Hepatocyte (in vitro differentiated cells): ENCODE measurements at regions not wholly inside any gene's neighbourhood (a gene's known extent, or its start where the extent isn't known, plus 50 kb on each side); places are given as distances from the start of the nearest gene placed in this dataset.

Source experiments
- DNase-seq: peaks from one replicate; pipeline ENCODE4 v3.0.0-alpha.2; 2016; ENCODE audit warnings: low spot score
- H2AFZ ChIP-seq: fragments of 200-600 bp; sonication (generic); 2 replicates; pipeline ENCODE4 v1.6.0; 2016; ENCODE audit warnings: antibody characterized with exemption, mild to moderate bottlenecking
- H3K27ac ChIP-seq: fragments of 200-600 bp; sonication (generic); 2 replicates; pipeline ENCODE4 v1.5.1; 2016; ENCODE audit warnings: mild to moderate bottlenecking
- H3K27me3 ChIP-seq: fragments of 200-600 bp; sonication (generic); 2 replicates; pipeline ENCODE4 v1.6.1; 2016
- H3K36me3 ChIP-seq: fragments of 200-600 bp; sonication (generic); replicated peaks from 2 replicates; pipeline ENCODE4 v1.5.1; 2016; ENCODE audit warnings: low read depth; ENCODE audit not compliant: insufficient read depth
- H3K4me1 ChIP-seq: fragments of 200-600 bp; sonication (generic); 2 replicates; pipeline ENCODE4 v1.5.1; 2016; ENCODE audit warnings: mild to moderate bottlenecking, moderate library complexity; ENCODE audit not compliant: insufficient read depth
- H3K4me2 ChIP-seq: fragments of 200-600 bp; sonication (generic); 2 replicates; pipeline ENCODE4 v1.6.0; 2016
- H3K4me3 ChIP-seq: fragments of 200-600 bp; sonication (generic); 2 replicates; pipeline ENCODE4 v1.5.1; 2016; ENCODE audit warnings: mild to moderate bottlenecking
- H3K79me2 ChIP-seq: fragments of 200-600 bp; sonication (generic); 2 replicates; pipeline ENCODE4 v1.6.0; 2017; ENCODE audit warnings: mild to moderate bottlenecking
- H3K9me2 ChIP-seq: fragments of 200-600 bp; sonication (generic); replicated peaks from 2 replicates; pipeline ENCODE4 v1.6.0; 2017; ENCODE audit warnings: mild to moderate bottlenecking; ENCODE audit not compliant: insufficient read depth
- H3K9me3 ChIP-seq: fragments of 200-600 bp; sonication (generic); 2 replicates; pipeline ENCODE4 v1.5.1; 2016; ENCODE audit warnings: low read depth, mild to moderate bottlenecking
- H4K20me1 ChIP-seq: fragments of 200-600 bp; sonication (generic); 2 replicates; pipeline ENCODE4 v1.6.0; 2016; ENCODE audit warnings: mild to moderate bottlenecking; ENCODE audit not compliant: insufficient read depth, poor library complexity, severe bottlenecking
- EZH2 ChIP-seq: fragments of 200-600 bp; sonication (generic); IDR thresholded peaks from 2 replicates; pipeline ENCODE4 v1.6.1; 2016; ENCODE audit warnings: antibody characterized with exemption, mild to moderate bottlenecking, borderline replicate concordance
- EZH2phosphoT487 ChIP-seq: fragments of 200-600 bp; sonication (generic); IDR thresholded peaks from one replicate; pipeline ENCODE4 v1.6.1; 2018; ENCODE audit warnings: antibody characterized with exemption, mild to moderate bottlenecking, low read depth, moderate library complexity; ENCODE audit not compliant: unreplicated experiment, severe bottlenecking
- WGBS: methylation state at CpG from one replicate; pipeline ENCODE4 v1.1.6; 2016; ENCODE audit warnings: low lambda C conversion rate; ENCODE audit errors: missing lambda C conversion rate; 5-methylcytosine and 5-hydroxymethylcytosine counted together
- TF ChIP-seq, protein P1 (sequence below): fragments of 200-600 bp; sonication (generic); IDR thresholded peaks from 2 replicates; pipeline ENCODE4 v1.5.1; 2016; ENCODE audit warnings: antibody characterized with exemption, mild to moderate bottlenecking; ENCODE audit not compliant: poor library complexity

- H3K36me3 ChIP-seq, result no peaks in the 10 kb centered on the region
- TF ChIP-seq EZH2phosphoT487 (no peak), EZH2 (no peak)
- TF ChIP-seq, protein P1, sequence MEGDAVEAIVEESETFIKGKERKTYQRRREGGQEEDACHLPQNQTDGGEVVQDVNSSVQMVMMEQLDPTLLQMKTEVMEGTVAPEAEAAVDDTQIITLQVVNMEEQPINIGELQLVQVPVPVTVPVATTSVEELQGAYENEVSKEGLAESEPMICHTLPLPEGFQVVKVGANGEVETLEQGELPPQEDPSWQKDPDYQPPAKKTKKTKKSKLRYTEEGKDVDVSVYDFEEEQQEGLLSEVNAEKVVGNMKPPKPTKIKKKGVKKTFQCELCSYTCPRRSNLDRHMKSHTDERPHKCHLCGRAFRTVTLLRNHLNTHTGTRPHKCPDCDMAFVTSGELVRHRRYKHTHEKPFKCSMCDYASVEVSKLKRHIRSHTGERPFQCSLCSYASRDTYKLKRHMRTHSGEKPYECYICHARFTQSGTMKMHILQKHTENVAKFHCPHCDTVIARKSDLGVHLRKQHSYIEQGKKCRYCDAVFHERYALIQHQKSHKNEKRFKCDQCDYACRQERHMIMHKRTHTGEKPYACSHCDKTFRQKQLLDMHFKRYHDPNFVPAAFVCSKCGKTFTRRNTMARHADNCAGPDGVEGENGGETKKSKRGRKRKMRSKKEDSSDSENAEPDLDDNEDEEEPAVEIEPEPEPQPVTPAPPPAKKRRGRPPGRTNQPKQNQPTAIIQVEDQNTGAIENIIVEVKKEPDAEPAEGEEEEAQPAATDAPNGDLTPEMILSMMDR, result no peak
- no peaks in the 10 kb centered on the region for H3K27me3 ChIP-seq
- no peak overlapping the region for H3K4me3 ChIP-seq
- 91% methylated on average over 3 of the region's 3 CpGs for WGBS
- no peak overlapping the region for H3K4me2 ChIP-seq
- no peaks in the 10 kb centered on the region for H3K79me2 ChIP-seq
- no peak overlapping the region for H2AFZ ChIP-seq
- DNase-seq, result no peak
- H3K4me1 ChIP-seq, result peaks cover 27% of the 10 kb centered on the region
- H3K9me3 ChIP-seq, result no peaks in the 10 kb centered on the region
- H4K20me1 ChIP-seq, result no peaks in the 10 kb centered on the region
- H3K27ac ChIP-seq, result no peak overlapping the region
- H3K9me2 ChIP-seq, result no peaks in the 10 kb centered on the region
Measured at GRCh38 chr5:99023330-99023729, 94.5 kb upstream of the CHD1 start.

DNA sequence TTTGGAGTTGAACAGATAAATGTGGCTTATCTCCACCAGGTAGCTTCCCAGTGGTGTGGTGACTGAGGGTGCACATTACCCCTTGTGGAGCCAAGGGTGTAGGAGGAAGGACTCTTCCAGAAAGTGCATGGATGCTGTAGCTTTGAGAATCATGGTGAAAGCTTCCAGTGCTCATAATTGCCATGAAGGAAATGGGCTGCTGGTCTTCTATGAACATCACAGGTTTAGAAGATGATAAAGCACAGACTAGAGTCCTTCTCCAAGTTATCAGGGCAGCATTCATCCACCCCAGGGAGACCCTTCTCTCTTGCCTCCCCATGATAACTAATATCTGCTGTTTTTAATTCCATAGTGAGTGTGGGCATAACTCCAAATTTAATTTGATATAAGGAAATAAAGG, 93.4 kb upstream of the CHD1 start:
- Histone ChIP-seq H3K9me2 (no peaks in the 10 kb centered on the region), H3K9me3 (no peaks in the 10 kb centered on the region), H3K27me3 (no peaks in the 10 kb centered on the region), H2AFZ (no peak overlapping the region), H3K79me2 (no peaks in the 10 kb centered on the region), H3K4me2 (no peak overlapping the region), H3K27ac (peak overlapping the region; percentile 91), H4K20me1 (no peaks in the 10 kb centered on the region), H3K4me1 (peaks cover 27% of the 10 kb centered on the region), H3K36me3 (no peaks in the 10 kb centered on the region), H3K4me3 (no peak overlapping the region)
- TF ChIP-seq, protein P1, result no peak
- TF ChIP-seq EZH2phosphoT487 (no peak), EZH2 (no peak)
- no peak for DNase-seq

DNA sequence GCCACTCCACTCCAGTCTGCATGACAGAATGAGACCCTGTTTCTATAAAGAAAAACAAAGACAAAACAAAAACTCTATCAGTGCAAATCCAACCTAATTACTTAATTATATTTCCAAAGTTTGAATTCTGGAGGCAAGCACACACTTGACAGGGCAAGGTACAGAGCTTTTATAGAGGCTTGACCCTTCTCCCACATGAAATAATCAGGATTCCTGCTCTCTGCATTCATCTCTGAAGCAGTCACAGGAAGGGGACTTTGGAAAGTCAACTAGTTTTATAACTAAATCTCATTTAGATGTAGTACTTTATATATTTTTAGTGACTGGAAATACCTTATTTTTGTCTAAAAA, 91.9 kb upstream of the CHD1 start:
- no peaks in the 10 kb centered on the region for H3K79me2 ChIP-seq
- no peak overlapping the region for H2AFZ ChIP-seq
- peak overlapping the region; percentile 39 for H3K4me2 ChIP-seq
- peak; percentile 24 for DNase-seq
- TF ChIP-seq, protein P1, result no peak
- no peak for TF ChIP-seq EZH2
- TF ChIP-seq EZH2phosphoT487, result no peak
- peaks cover 25% of the 10 kb centered on the region for H3K4me1 ChIP-seq
- H3K4me3 ChIP-seq, result no peak overlapping the region
- no peaks in the 10 kb centered on the region for H4K20me1 ChIP-seq
- peak overlapping the region; percentile 91 for H3K27ac ChIP-seq
- H3K9me3 ChIP-seq, result no peaks in the 10 kb centered on the region
- no peaks in the 10 kb centered on the region for H3K36me3 ChIP-seq
- H3K9me2 ChIP-seq, result no peaks in the 10 kb centered on the region
- no peaks in the 10 kb centered on the region for H3K27me3 ChIP-seq
